B cell (primary cell): ENCODE measurements at regions not wholly inside any gene's neighbourhood (a gene's known extent, or its start where the extent isn't known, plus 50 kb on each side); places are given as distances from the start of the nearest gene placed in this dataset.

Source experiments
- ATAC-seq: fragments of 200-7000 bp; cut with Tn5 transposase; one replicate; pipeline ENCODE4 v1.10.0; 2021; ENCODE audit warnings: low read depth, mild to moderate bottlenecking, moderate number of reproducible peaks, moderate library complexity
- CTCF ChIA-PET: fragments of 350-600 bp; sonication (Branson Sonifier 250); formaldehyde crosslinking; loops from one replicate; lab custom pipeline; 2021; ENCODE audit warnings: antibody characterized with exemption, inconsistent platforms; lab: Charles Lee
- POLR2A ChIA-PET: fragments of 350-600 bp; sonication (Branson Sonifier 250); formaldehyde crosslinking; loops from one replicate; lab custom pipeline; 2021; ENCODE audit warnings: antibody characterized with exemption; lab: Charles Lee
- DNase-seq: peaks from one replicate; pipeline ENCODE4 v3.0.0; 2013
- H2AFZ ChIP-seq: 2 replicates; pipeline ENCODE4 v1.6.1; 2012; ENCODE audit warnings: mild to moderate bottlenecking, low read depth, low read length; ENCODE audit not compliant: insufficient read depth, poor library complexity, severe bottlenecking
- H3K27ac ChIP-seq, 2 donors: 1 replicate in 1 of 2; 2 replicates in 1 of 2; pipeline ENCODE4 v1.5.1; 2012 to 2013; ENCODE audit warnings: low read length in 2 of 2, mild to moderate bottlenecking in 2 of 2, moderate library complexity in 1 of 2
- H3K27me3 ChIP-seq, 4 experiments: fragments of 200-600 bp in 1 of 4; sonication (generic) in 1 of 4; replicated peaks in 1 of 4; 1 replicate in 2 of 4; 2 replicates in 2 of 4; pipeline versions ENCODE4 v1.6.1 to v1.7.0; 2013 to 2016; ENCODE audit warnings: low read length in 3 of 4, mild to moderate bottlenecking in 2 of 4, mixed read lengths in 1 of 4, moderate library complexity in 1 of 4; ENCODE audit not compliant: insufficient read depth in 4 of 4, control insufficient read depth in 3 of 4; ENCODE audit errors: control extremely low read depth in 1 of 4
- H3K36me3 ChIP-seq, 2 experiments: replicated peaks in 1 of 2; 1 replicate in 1 of 2; 2 replicates in 1 of 2; pipeline versions ENCODE4 v1.6.1 to v1.7.1; 2013; ENCODE audit warnings: low read length in 1 of 2; ENCODE audit not compliant: insufficient read depth in 2 of 2, control insufficient read depth in 1 of 2; ENCODE audit errors: control extremely low read depth in 1 of 2, extremely low read depth in 1 of 2
- H3K4me1 ChIP-seq, 2 donors: fragments of 200-600 bp in 1 of 2; sonication (generic) in 1 of 2; 1 replicate in 1 of 2; 2 replicates in 1 of 2; pipeline versions ENCODE4 v1.5.1 to v1.6.1; 2013 to 2017; ENCODE audit warnings: low read length in 2 of 2; ENCODE audit not compliant: control insufficient read depth in 2 of 2, insufficient read depth in 2 of 2
- H3K4me2 ChIP-seq: replicated peaks from 2 replicates; pipeline ENCODE3; 2012; ENCODE audit warnings: mild to moderate bottlenecking, low read depth, low read length; ENCODE audit not compliant: poor library complexity, severe bottlenecking
- H3K4me3 ChIP-seq, 5 experiments: fragments of 200-600 bp in 1 of 5; sonication (generic) in 1 of 5; 1 replicate in 3 of 5; 2 replicates in 2 of 5; pipeline versions ENCODE4 v1.5.1 to v1.7.0; 2011 to 2016; ENCODE audit warnings: low read length in 4 of 5, mild to moderate bottlenecking in 4 of 5, low read depth in 2 of 5, control low read depth in 1 of 5, moderate library complexity in 1 of 5; ENCODE audit not compliant: insufficient read depth in 1 of 5; ENCODE audit errors: control extremely low read depth in 1 of 5, extremely low read depth in 1 of 5
- H3K79me2 ChIP-seq: fragments of 200-600 bp; sonication (generic); one replicate; pipeline ENCODE4 v1.6.0; 2016; ENCODE audit warnings: low read length; ENCODE audit not compliant: control insufficient read depth, insufficient read depth
- H3K9ac ChIP-seq: fragments of 200-600 bp; sonication (generic); 2 replicates; pipeline ENCODE4 v1.6.1; 2017; ENCODE audit warnings: mild to moderate bottlenecking, low read length, moderate library complexity
- H3K9me3 ChIP-seq, 3 donors: one replicate each; pipeline versions ENCODE4 v1.6.1 to v1.7.1; 2013; ENCODE audit warnings: low read length in 2 of 3; ENCODE audit not compliant: control insufficient read depth in 2 of 3, insufficient read depth in 1 of 3; ENCODE audit errors: control extremely low read depth in 1 of 3
- H4K20me1 ChIP-seq: 2 replicates; pipeline ENCODE4 v1.6.0; 2012; ENCODE audit warnings: mild to moderate bottlenecking, low read length; ENCODE audit not compliant: insufficient read depth, control insufficient read depth, poor library complexity, severe bottlenecking
- H3K27ac Mint-ChIP-seq: one replicate; pipeline ENCODE4 v1.8.0; 2021; ENCODE audit warnings: mixed read lengths
- H3K27me3 Mint-ChIP-seq: one replicate; pipeline ENCODE4 v1.8.0; 2021; ENCODE audit warnings: mixed read lengths
- H3K4me1 Mint-ChIP-seq: one replicate; pipeline ENCODE4 v1.8.0; 2021; ENCODE audit warnings: mixed read lengths
- H3K4me3 Mint-ChIP-seq: one replicate; pipeline ENCODE4 v1.8.0; 2021; ENCODE audit warnings: mixed read lengths
- H3K9me3 Mint-ChIP-seq: one replicate; pipeline ENCODE4 v1.8.0; 2022; ENCODE audit warnings: mixed read lengths; ENCODE audit not compliant: insufficient read depth
- EZH2 ChIP-seq: IDR thresholded peaks from 2 replicates; pipeline ENCODE4 v1.6.1; 2012; ENCODE audit warnings: borderline replicate concordance, low read depth, mild to moderate bottlenecking, moderate library complexity, low read length; ENCODE audit not compliant: insufficient read depth, poor library complexity, severe bottlenecking
- WGBS: methylation state at CpG from one replicate; pipeline ENCODE4 v1.1.5; 2013; ENCODE audit warnings: missing lambda C conversion rate; ENCODE audit not compliant: insufficient coverage; 5-methylcytosine and 5-hydroxymethylcytosine counted together
- intact Hi-C: fragments of 100-400 bp; cut with micrococcal nuclease; formaldehyde crosslinking; loops from one replicate; pipeline ENCODE4 v1.10.0; 2022
- TF ChIP-seq, protein P1 (sequence below): fragments of 200-600 bp; IDR thresholded peaks from one replicate; pipeline ENCODE4 v1.8.0; 2022; ENCODE audit warnings: antibody characterized with exemption, mild to moderate bottlenecking

DNA sequence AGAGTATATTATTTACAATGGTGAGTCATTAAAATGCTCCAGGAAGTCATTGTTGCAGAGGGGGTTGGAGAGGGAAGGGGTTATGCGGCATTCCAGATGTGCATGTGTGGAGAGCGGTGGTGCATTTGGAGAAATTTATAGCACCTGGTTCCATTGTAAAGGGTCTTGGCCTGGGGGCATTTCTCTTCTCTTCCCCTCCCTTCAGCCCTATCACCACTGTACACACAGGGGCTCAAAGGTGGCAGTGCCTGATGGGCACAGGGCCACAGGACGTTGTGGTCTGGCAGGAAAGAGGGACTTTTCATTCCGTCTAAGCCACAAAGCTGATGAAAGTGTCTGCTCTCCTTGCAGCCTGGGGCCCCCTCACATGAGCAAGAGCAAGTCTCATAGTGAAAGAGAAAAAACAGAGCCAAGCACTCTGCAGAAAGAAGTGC is 442.4 kb upstream of the ZNF462 start:
- POLR2A ChIA-PET, result no interaction called here
- no peak overlapping the region for H3K9ac ChIP-seq
- no peak overlapping the region for H3K4me2 ChIP-seq
- H3K27ac ChIP-seq, result no peak overlapping the region
- 0% methylated on average over 2 of the region's 4 CpGs for WGBS
- no peak overlapping the region for H3K27ac Mint-ChIP-seq
- no peaks in the 10 kb centered on the region for H3K4me1 ChIP-seq
- no peak overlapping the region for H2AFZ ChIP-seq
- peaks cover 2% of the 10 kb centered on the region for H3K9me3 Mint-ChIP-seq
- CTCF ChIA-PET, result no interaction called here
- no peak for ATAC-seq
- no peak overlapping the region for H3K4me3 Mint-ChIP-seq
- H3K79me2 ChIP-seq, result no peaks in the 10 kb centered on the region
- H3K4me1 Mint-ChIP-seq, result no peaks in the 10 kb centered on the region
- no peaks in the 10 kb centered on the region for H3K27me3 ChIP-seq
- no peaks in the 10 kb centered on the region for H3K36me3 ChIP-seq
- intact Hi-C loops, result no loop called here
- H3K4me3 ChIP-seq, result no peak overlapping the region
- DNase-seq, result no peak
- no peaks in the 10 kb centered on the region for H4K20me1 ChIP-seq
- TF ChIP-seq EZH2, result no peak
- TF ChIP-seq, protein P1, sequence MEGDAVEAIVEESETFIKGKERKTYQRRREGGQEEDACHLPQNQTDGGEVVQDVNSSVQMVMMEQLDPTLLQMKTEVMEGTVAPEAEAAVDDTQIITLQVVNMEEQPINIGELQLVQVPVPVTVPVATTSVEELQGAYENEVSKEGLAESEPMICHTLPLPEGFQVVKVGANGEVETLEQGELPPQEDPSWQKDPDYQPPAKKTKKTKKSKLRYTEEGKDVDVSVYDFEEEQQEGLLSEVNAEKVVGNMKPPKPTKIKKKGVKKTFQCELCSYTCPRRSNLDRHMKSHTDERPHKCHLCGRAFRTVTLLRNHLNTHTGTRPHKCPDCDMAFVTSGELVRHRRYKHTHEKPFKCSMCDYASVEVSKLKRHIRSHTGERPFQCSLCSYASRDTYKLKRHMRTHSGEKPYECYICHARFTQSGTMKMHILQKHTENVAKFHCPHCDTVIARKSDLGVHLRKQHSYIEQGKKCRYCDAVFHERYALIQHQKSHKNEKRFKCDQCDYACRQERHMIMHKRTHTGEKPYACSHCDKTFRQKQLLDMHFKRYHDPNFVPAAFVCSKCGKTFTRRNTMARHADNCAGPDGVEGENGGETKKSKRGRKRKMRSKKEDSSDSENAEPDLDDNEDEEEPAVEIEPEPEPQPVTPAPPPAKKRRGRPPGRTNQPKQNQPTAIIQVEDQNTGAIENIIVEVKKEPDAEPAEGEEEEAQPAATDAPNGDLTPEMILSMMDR, result no peak
- H3K27me3 Mint-ChIP-seq, result peaks cover 3% of the 10 kb centered on the region
- no peaks in the 10 kb centered on the region for H3K9me3 ChIP-seq

DNA sequence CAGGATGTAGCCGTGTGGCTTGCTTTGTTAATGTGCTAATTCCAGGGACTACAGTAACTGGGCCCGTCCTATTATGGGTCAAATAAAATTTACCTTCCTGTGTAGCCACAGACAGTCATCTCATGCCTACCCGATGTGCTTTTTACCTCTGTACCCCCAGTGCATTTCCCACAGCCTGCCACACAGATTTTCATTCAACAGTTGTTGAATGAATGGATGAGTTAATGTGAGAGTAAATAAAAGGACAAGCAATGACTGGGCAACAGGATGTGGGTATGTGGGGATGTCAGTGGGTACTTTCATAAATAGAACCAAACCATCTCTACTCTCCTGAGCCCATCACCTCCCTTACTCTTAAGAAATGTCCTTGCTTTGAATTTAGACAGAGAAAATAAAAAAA is 441.2 kb upstream of the ZNF462 start:
- no peak overlapping the region for H2AFZ ChIP-seq
- H3K4me2 ChIP-seq, result no peak overlapping the region
- H3K27ac ChIP-seq, result no peak overlapping the region
- peaks cover 3% of the 10 kb centered on the region for H3K27me3 Mint-ChIP-seq
- H3K4me3 ChIP-seq, result no peak overlapping the region
- H3K4me1 ChIP-seq, result no peaks in the 10 kb centered on the region
- ChIA-PET CTCF (no interaction called here), POLR2A (no interaction called here)
- H3K36me3 ChIP-seq, result no peaks in the 10 kb centered on the region
- no peak for ATAC-seq
- H3K4me3 Mint-ChIP-seq, result no peak overlapping the region
- H3K9me3 Mint-ChIP-seq, result peaks cover 2% of the 10 kb centered on the region
- WGBS, result no CpG with 5 or more reads among the region's 3 CpGs
- no peak overlapping the region for H3K27ac Mint-ChIP-seq
- DNase-seq, result no peak
- no peaks in the 10 kb centered on the region for H3K9me3 ChIP-seq
- intact Hi-C loops, result no loop called here
- H3K9ac ChIP-seq, result no peak overlapping the region
- no peaks in the 10 kb centered on the region for H3K4me1 Mint-ChIP-seq
- no peaks in the 10 kb centered on the region for H4K20me1 ChIP-seq
- TF ChIP-seq, protein P1, result no peak
- TF ChIP-seq EZH2, result no peak
- H3K27me3 ChIP-seq, result no peaks in the 10 kb centered on the region
- no peaks in the 10 kb centered on the region for H3K79me2 ChIP-seq
